ENCODE measurements at regions not wholly inside any gene's neighbourhood (a gene's known extent, or its start where the extent isn't known, plus 50 kb on each side); places are given as distances from the start of the nearest gene placed in this dataset.
"Not testable (repeated sequence)": the region's sequence is repeated elsewhere in the genome, so short reads cannot be mapped to it uniquely, and the experiment has no call there.

DNA sequence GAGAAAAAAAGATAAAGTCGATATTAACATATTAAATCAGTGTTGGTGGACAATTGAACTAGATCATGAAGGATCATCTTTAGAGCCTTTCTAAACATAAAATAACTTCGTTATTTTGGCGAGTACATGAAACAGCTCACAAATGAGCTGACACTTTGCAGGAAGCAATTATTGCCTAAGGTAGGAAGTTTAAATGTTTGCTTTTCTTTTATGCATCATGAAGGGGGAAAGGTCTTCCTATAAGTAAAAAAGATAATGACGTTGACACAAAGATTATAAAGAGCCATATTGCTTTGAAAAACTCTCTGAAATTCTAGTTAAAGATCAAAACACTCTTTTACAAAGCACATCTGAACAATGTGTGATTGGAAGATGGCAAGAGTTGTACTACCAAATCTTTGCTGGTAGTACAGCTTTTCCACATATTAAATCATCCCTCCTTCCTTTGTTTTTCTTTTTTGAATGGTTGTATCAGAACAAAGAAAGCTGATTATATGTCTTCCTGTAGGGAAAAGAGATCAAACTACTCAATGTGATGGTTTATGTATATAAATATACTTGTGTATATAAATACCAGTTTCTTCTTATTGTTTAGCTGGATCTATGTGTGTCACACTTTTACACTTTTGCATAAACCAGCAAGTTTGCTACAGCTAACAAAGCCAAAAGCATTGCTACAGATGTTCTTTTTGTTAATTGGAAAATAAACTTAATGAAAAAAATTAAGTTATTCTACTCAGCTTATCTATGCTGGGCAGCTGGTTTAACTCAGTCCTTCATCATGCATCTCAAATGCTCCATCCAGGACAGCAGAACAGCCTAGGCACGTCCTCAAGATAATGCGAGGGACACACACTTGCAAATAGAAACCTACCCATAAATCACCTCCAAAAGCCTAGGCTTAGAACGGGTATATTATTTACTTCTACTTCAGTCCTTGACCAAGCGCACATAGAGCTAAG, 850.8 kb upstream of the ROBO1 start:
- no peak overlapping the region for H3K4me3 ChIP-seq
- H3K4me1 ChIP-seq = no peaks in the 10 kb centered on the region
- ATAC-seq (no peak), DNase-seq (no peak)
- no peaks in the 10 kb centered on the region for H3K9me3 ChIP-seq
- no peaks in the 10 kb centered on the region for H3K36me3 ChIP-seq
- intact Hi-C loops (cut with DNase I) = no loop called here
- H3K27me3 ChIP-seq = no peaks in the 10 kb centered on the region
- no peak for TF ChIP-seq CTCF (IDR thresholded peaks at IDR 0.05)
- no peak overlapping the region for H3K27ac ChIP-seq

GRCh38 chr3:80612366-80612765, 844.6 kb upstream of the ROBO1 start:
- H3K36me3 ChIP-seq = no peaks in the 10 kb centered on the region
- ATAC-seq (no peak), DNase-seq (no peak)
- no peaks in the 10 kb centered on the region for H3K27me3 ChIP-seq
- no peak overlapping the region for H3K4me3 ChIP-seq
- intact Hi-C loops (cut with DNase I) = no loop called here
- H3K4me1 ChIP-seq = no peaks in the 10 kb centered on the region
- no peak overlapping the region for H3K27ac ChIP-seq
- no peaks in the 10 kb centered on the region for H3K9me3 ChIP-seq
- no peak for TF ChIP-seq CTCF (IDR thresholded peaks at IDR 0.05)

DNA sequence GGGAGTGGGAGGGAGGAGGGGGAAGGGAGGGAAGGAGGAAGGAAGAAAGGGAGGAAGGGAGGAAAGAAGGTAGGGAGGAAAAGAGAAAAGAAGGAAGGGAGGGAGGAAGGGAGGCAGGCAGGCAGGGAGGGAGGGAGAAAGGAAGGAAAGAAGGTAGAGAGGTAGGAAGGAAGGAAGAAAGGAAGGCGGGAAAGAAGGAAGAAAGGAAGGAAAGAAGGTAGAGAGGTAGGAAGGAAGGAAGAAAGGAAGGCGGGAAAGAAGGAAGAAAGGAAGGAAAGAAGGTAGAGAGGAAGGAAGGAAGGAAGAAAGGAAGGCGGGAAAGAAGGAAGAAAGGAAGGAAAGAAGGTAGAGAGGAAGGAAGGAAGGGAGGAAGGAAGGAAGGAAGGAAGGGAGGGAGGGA, 840.3 kb upstream of the ROBO1 start:
- H3K27me3 ChIP-seq; H3K36me3 ChIP-seq; H3K9me3 ChIP-seq; H3K4me3 ChIP-seq; H3K27ac ChIP-seq; DNase-seq; intact Hi-C loops (cut with DNase I); ATAC-seq; H3K4me1 ChIP-seq: not testable (repeated sequence)

DNA sequence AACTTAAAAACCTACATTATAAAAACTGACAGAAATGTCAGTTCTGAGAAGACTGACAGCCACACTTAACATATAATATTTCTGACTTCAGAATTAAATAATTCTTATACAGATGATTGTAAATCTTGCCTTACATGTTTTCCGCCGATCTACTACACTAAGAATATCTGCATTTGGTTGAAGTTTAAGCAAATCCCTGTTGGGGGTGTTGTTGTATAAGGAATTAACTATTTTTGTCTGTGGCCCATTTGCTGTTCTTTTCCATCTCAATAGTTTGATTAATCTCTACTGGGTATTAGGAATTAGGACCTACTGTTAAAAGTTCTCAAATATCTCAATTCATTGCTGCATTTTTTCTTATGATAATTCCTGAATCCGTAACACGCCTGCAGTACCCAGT, 838.3 kb upstream of the ROBO1 start:
- H3K27me3 ChIP-seq = no peaks in the 10 kb centered on the region
- ATAC-seq (no peak), DNase-seq (no peak)
- no peak overlapping the region for H3K4me3 ChIP-seq
- H3K9me3 ChIP-seq = no peaks in the 10 kb centered on the region
- no peak for TF ChIP-seq CTCF (IDR thresholded peaks at IDR 0.05)
- H3K4me1 ChIP-seq = no peaks in the 10 kb centered on the region
- H3K36me3 ChIP-seq = no peaks in the 10 kb centered on the region
- intact Hi-C loops (cut with DNase I) = no loop called here
- no peak overlapping the region for H3K27ac ChIP-seq

DNA sequence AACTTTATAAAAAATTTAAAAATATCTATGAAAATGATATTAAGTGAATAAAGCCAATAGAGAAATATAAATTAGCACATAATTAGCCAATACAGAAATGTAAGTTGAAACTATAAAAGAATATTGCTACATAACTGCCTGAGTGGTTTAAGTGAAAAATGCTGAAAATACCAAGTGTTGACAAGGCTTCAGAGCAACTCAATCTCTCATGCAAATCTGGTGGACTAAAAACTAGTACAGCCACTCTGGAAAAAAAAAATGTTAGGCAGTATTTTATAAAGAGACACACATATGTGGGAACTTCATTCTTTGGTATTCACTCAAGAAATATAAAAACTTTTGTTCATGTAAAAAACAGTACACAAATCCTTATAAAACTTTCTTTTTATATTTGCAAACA, 833.7 kb upstream of the ROBO1 start:
- Histone ChIP-seq H3K27ac (no peak overlapping the region), H3K36me3 (no peaks in the 10 kb centered on the region), H3K9me3 (no peaks in the 10 kb centered on the region), H3K4me1 (no peaks in the 10 kb centered on the region), H3K4me3 (no peak overlapping the region), H3K27me3 (no peaks in the 10 kb centered on the region)
- DNase-seq (no peak), ATAC-seq (no peak)
- intact Hi-C loops (cut with DNase I) = no loop called here
- TF ChIP-seq CTCF (IDR thresholded peaks at IDR 0.05) = no peak

DNA sequence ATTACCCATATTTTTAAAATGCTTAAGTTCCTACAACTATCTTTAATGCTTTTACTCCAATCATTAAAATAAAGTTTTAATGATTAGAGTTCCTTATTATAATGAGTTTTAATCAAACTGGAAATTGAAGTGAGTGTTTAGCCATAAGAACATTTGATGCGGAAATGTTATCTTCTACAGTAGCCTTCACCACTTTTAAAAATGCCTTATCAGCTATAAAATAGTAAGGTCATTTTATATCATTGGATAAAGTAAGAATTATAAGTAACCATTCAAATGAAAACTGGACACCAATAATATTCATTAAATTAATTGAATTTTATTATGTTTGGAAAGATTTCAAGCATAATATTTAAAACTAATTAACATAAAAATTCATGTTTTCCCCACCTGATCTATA, 825.0 kb upstream of the ROBO1 start:
- H3K4me1 ChIP-seq = no peaks in the 10 kb centered on the region
- intact Hi-C loops (cut with DNase I) = no loop called here
- DNase-seq (no peak), ATAC-seq (no peak)
- no peak overlapping the region for H3K4me3 ChIP-seq
- H3K27ac ChIP-seq = no peak overlapping the region
- H3K36me3 ChIP-seq = no peaks in the 10 kb centered on the region
- no peaks in the 10 kb centered on the region for H3K27me3 ChIP-seq
- no peaks in the 10 kb centered on the region for H3K9me3 ChIP-seq
- TF ChIP-seq CTCF (IDR thresholded peaks at IDR 0.05) = no peak

Measured in upper lobe of right lung (tissue), 1 donor.